ENCODE measurements at regions not wholly inside any gene's neighbourhood (a gene's known extent, or its start where the extent isn't known, plus 50 kb on each side); places are given as distances from the start of the nearest gene placed in this dataset.
"Not testable (repeated sequence)": the region's sequence is repeated elsewhere in the genome, so short reads cannot be mapped to it uniquely, and the experiment has no call there.

GRCh38 chr1:46878173-46878782 lies 63.0 kb downstream of the CYP4A11 start:
- peak in 2 of 58 donors; percentile 0 to 2 for DNase-seq

DNA sequence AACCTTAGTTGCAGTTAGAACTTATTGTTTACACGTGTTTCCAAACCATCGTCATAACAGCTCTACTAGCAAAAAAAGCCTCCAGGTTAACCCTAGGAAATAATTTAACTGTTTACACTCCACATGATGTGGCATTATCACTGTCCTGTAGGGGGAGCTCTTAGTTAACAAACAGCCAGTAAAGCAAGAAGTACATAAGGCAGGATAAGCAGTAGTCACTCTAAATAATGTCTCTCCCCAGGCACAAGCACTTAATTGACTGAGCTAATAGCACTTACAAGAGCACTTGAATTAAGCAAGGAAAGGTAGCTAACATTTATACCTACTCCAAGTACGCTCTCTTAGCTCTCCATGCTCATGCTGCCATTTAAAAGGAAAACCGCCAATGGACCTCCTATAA lies 65.2 kb downstream of the CYP4A11 start:
- not testable (repeated sequence) for DNase-seq

All from anterior cingulate cortex (tissue), 58 donors.